Cardiac fibroblast (primary cell): ENCODE measurements at regions not wholly inside any gene's neighbourhood (a gene's known extent, or its start where the extent isn't known, plus 50 kb on each side); places are given as distances from the start of the nearest gene placed in this dataset.

Experiments
- DNase-seq, 2 donors: peaks; one replicate each; pipeline versions ENCODE4 v3.0.0 to v3.0.0-alpha.2; 2010; ENCODE audit warnings: low read depth in 2 of 2
- H3K4me3 ChIP-seq, 2 donors: replicated peaks in 1 of 2; 1 replicate in 1 of 2; 2 replicates in 1 of 2; pipeline ENCODE4 v1.5.1; 2011; ENCODE audit warnings: low read depth in 2 of 2, low read length in 2 of 2, mild to moderate bottlenecking in 2 of 2, moderate library complexity in 1 of 2
- TF ChIP-seq, protein P1 (sequence below): IDR thresholded peaks from one replicate; pipeline ENCODE4 v1.5.1; 2011; ENCODE audit warnings: low read depth, mild to moderate bottlenecking, low read length, inconsistent platforms

DNA sequence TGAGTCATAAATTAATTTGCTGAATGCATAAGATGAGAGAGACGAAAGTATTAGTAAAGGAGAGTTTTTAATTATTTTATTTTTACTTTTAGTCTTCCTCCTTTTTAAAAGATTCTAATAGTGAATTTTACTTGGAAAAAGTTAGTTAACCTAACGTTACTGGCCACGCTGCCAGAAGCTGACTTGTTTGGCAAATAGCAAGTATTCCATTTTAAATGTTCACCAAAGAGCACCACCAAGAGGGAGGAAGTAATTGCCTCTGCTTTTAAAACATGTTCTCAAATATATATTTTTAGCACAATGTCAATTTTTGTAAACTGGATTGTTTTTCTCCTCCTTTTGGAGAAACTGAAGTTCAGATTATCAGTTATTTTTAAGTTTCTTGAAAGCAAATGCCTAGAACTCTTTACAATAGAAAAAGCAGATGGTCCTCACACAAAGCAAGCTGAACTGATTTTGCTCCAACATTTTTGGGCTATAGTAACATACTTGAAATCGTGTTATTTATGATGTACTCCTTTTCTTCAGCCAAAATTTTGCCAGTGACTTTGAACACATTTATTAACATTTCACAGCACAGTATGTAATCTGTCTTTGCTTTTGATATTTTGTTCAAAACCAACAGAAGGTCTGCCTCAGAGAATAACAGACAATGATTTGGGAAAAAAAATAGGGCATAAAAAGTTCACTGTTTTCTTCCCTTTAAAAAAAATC is 1311.0 kb upstream of the FAM98A start:
- H3K4me3 ChIP-seq = no peak overlapping the region
- DNase-seq = no peak
- TF ChIP-seq, protein P1, sequence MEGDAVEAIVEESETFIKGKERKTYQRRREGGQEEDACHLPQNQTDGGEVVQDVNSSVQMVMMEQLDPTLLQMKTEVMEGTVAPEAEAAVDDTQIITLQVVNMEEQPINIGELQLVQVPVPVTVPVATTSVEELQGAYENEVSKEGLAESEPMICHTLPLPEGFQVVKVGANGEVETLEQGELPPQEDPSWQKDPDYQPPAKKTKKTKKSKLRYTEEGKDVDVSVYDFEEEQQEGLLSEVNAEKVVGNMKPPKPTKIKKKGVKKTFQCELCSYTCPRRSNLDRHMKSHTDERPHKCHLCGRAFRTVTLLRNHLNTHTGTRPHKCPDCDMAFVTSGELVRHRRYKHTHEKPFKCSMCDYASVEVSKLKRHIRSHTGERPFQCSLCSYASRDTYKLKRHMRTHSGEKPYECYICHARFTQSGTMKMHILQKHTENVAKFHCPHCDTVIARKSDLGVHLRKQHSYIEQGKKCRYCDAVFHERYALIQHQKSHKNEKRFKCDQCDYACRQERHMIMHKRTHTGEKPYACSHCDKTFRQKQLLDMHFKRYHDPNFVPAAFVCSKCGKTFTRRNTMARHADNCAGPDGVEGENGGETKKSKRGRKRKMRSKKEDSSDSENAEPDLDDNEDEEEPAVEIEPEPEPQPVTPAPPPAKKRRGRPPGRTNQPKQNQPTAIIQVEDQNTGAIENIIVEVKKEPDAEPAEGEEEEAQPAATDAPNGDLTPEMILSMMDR = no peak

- DNase-seq = no peak
- TF ChIP-seq, protein P1 = no peak
- H3K4me3 ChIP-seq = no peak overlapping the region
Measured at GRCh38 chr2:34907812-34908211, 1308.7 kb upstream of the FAM98A start.

GRCh38 chr2:34901739-34902138 is 1302.6 kb upstream of the FAM98A start:
- no peak for DNase-seq

DNA sequence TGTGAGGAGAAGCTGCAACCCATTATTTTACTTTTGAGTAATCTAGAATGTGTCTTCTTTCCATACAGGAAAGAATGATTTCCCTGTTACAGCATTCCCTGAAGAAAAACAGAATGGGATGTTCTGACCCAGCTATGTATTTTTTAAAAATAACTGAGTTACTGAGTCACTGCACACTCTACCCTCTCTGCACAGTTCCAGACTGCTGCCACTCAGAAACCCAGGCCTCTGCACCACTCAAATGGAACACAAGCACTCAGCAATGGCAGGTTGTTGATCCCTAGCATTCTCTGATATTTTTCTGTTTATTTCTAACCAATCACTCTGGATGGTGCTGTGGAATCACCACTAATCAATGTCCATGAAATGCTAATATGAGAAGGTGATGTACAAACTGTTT is 1300.0 kb upstream of the FAM98A start:
- no peak for DNase-seq
- no peak overlapping the region for H3K4me3 ChIP-seq
- TF ChIP-seq, protein P1 = no peak

More at GRCh38 chr2:34901739-34902138, 1302.6 kb upstream of the FAM98A start:
- no peak overlapping the region for H3K4me3 ChIP-seq
- TF ChIP-seq, protein P1 = no peak

DNA sequence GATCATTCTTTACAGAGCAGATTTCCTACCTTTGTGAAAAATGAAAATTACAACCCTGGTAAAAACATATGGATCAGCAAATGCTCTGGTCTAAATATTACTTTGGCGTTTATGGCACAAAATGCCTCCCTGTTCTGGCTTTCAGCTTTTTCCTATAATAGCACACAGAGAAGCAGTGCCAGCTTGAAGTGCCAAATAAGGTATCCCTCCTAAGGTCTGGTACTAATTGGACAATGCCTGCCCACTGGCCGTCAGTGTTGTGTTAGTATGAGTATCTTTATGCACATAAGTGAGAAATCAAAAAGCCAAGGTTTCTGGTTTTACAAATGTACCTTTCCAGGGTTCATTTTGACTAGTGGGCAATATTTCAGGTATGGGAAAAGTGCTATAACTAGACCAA is 1293.7 kb upstream of the FAM98A start:
- H3K4me3 ChIP-seq = no peak overlapping the region
- no peak for DNase-seq
- TF ChIP-seq, protein P1 = no peak

- no peak overlapping the region for H3K4me3 ChIP-seq
- TF ChIP-seq, protein P1 = no peak
- no peak for DNase-seq
Measured at GRCh38 chr2:34892256-34892655, 1293.2 kb upstream of the FAM98A start.
